H1 (cell line): ENCODE measurements at regions not wholly inside any gene's neighbourhood (a gene's known extent, or its start where the extent isn't known, plus 50 kb on each side); places are given as distances from the start of the nearest gene placed in this dataset.

Source experiments
- CHD7 ChIP-seq: fragments of 300-600 bp; sonication (generic); IDR thresholded peaks from 2 replicates; pipeline ENCODE4 v1.7.1; 2012; ENCODE audit warnings: low read length, moderate library complexity, mild to moderate bottlenecking, inconsistent platforms; ENCODE audit not compliant: insufficient replicate concordance
- MAX ChIP-seq: IDR thresholded peaks from 2 replicates; pipeline ENCODE4 v1.6.1; 2012; ENCODE audit warnings: inconsistent platforms
- RFX5 ChIP-seq: IDR thresholded peaks from 2 replicates; pipeline ENCODE4 v1.6.1; 2011; ENCODE audit warnings: low read depth, low read length, improper control_type of control experiment, borderline replicate concordance
- TEAD4 ChIP-seq: IDR thresholded peaks from 2 replicates; pipeline ENCODE4 v1.6.1; 2012; ENCODE audit warnings: low read depth, low read length, inconsistent platforms, mixed read lengths

GRCh38 chr6:127053875-127054235 lies 64.6 kb upstream of the RSPO3 start (continued):
- no peak for TF ChIP-seq CHD7
- no peak for TF ChIP-seq TEAD4
- no peak for TF ChIP-seq RFX5
- TF ChIP-seq MAX, result no peak
- TF ChIP-seq, all 59 proteins: peak for 0
